ENCODE measurements at regions not wholly inside any gene's neighbourhood (a gene's known extent, or its start where the extent isn't known, plus 50 kb on each side); places are given as distances from the start of the nearest gene placed in this dataset.
A peak's percentile ranks its signal among the peaks of the same experiment; 100 is the strongest.

DNA sequence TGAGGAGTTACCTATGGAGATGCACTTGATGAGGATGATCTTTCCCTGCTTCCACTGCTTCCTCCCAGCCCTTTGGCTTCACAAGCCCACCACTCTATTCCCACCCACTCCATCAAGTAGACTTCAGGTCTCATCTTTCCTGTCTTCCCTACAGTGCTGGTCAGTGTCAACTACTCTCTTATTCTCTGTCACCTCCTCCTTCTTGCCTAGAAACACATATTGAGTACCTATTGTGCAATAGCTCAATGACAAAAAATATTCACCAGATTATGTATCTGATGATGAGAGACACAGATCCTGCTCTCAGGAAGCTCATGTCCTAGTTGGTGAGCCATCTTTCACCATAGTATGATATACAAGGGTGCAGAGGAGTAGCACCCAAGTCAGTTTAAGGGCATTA is 82.2 kb upstream of the NFASC start:
- TF ChIP-seq, protein P1, sequence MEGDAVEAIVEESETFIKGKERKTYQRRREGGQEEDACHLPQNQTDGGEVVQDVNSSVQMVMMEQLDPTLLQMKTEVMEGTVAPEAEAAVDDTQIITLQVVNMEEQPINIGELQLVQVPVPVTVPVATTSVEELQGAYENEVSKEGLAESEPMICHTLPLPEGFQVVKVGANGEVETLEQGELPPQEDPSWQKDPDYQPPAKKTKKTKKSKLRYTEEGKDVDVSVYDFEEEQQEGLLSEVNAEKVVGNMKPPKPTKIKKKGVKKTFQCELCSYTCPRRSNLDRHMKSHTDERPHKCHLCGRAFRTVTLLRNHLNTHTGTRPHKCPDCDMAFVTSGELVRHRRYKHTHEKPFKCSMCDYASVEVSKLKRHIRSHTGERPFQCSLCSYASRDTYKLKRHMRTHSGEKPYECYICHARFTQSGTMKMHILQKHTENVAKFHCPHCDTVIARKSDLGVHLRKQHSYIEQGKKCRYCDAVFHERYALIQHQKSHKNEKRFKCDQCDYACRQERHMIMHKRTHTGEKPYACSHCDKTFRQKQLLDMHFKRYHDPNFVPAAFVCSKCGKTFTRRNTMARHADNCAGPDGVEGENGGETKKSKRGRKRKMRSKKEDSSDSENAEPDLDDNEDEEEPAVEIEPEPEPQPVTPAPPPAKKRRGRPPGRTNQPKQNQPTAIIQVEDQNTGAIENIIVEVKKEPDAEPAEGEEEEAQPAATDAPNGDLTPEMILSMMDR (IDR thresholded peaks at IDR 0.05; ENCODE audit: borderline replicate concordance, extremely low read depth, low read length, poor library complexity, severe bottlenecking) = no peak
- ATAC-seq (ENCODE audit: insufficient read depth, low read depth) (no peak), DNase-seq (no peak)
- Histone ChIP-seq H3K9ac (ENCODE audit: low read depth, low read length) (no peak overlapping the region), H3K9me3 (ENCODE audit: insufficient read depth, low read length, severe bottlenecking) (no peaks in the 10 kb centered on the region), H3K4me3 (ENCODE audit: low read depth in 1 of 2, low read length in 2 of 2) (no peak overlapping the region), H3K4me1 (ENCODE audit: insufficient read depth, low read length) (no peaks in the 10 kb centered on the region), H2AFZ (ENCODE audit: low read depth, low read length) (no peak overlapping the region), H3K4me2 (ENCODE audit: insufficient read depth, low read length) (no peak overlapping the region), H3K27me3 (ENCODE audit: insufficient read depth, low read length, poor library complexity) (peaks cover 3% of the 10 kb centered on the region), H3K79me2 (ENCODE audit: insufficient read depth, low read length) (no peaks in the 10 kb centered on the region), H4K20me1 (ENCODE audit: insufficient read depth, low read length) (no peaks in the 10 kb centered on the region), H3K27ac (ENCODE audit: low read length) (no peak overlapping the region), H3K36me3 (ENCODE audit: insufficient read depth, low read length) (no peaks in the 10 kb centered on the region)

DNA sequence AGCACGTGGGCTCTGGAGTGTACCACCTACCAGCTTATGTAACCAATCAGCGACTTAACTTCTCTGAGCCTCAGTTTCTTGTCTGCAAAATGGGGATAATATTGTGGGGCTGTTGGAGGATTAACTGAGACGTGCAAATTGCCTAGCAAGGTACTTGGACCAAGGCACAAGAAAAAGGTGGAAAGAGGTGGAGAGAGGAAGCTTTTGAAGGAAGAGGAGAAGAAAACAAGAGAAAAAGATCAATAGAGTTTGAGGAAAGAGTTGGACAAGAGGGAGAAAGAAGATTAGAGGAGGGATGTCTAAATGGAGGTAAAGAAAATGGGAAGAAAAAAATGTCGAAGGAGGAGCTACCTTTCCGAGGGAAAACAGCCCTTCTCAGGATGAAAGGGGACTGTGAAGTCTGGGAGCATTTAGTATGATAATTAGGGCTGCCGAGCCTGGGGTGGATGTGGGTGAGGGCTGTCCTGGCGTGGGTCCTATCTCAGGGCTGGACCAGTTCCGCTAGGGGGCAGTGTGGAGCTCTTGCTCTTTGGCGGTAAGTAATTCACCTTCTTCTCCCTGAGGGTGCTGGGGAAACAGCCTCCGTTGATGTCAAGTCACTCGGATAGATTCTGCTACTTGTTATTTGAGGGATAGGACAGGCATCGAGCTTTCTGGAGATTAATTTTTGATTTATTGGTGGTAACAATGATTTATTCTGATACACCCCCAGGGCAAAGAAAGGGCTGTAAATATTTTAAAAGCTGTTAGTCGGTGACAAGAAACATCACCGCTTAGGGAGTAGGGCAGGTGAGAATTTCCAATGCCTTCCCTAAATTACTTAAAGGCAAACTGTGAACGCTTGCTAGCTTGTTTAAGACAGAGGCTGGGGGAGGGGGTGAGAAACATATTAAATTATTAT is 79.0 kb upstream of the NFASC start:
- no peaks in the 10 kb centered on the region for H3K36me3 ChIP-seq (ENCODE audit: insufficient read depth, low read length)
- no peak overlapping the region for H3K27ac ChIP-seq (ENCODE audit: low read length)
- ATAC-seq (ENCODE audit: insufficient read depth, low read depth) (peak; percentile 98), DNase-seq (peak; percentile 77)
- no peak overlapping the region for H2AFZ ChIP-seq (ENCODE audit: low read depth, low read length)
- no peak overlapping the region for H3K9ac ChIP-seq (ENCODE audit: low read depth, low read length)
- H3K4me2 ChIP-seq (ENCODE audit: insufficient read depth, low read length) = no peak overlapping the region
- TF ChIP-seq, protein P1 (IDR thresholded peaks at IDR 0.05; ENCODE audit: borderline replicate concordance, extremely low read depth, low read length, poor library complexity, severe bottlenecking) = peak; percentile 83
- no peak for TF ChIP-seq EZH2 (IDR thresholded peaks at IDR 0.05; ENCODE audit: borderline replicate concordance, low read depth, low read length, severe bottlenecking)
- H3K4me1 ChIP-seq (ENCODE audit: insufficient read depth, low read length) = no peaks in the 10 kb centered on the region
- H3K4me3 ChIP-seq (ENCODE audit: low read depth in 1 of 2, low read length in 2 of 2) = no peak overlapping the region
- no peaks in the 10 kb centered on the region for H3K9me3 ChIP-seq (ENCODE audit: insufficient read depth, low read length, severe bottlenecking)
- H3K27me3 ChIP-seq (ENCODE audit: insufficient read depth, low read length, poor library complexity) = peaks cover 6% of the 10 kb centered on the region
- no peaks in the 10 kb centered on the region for H4K20me1 ChIP-seq (ENCODE audit: insufficient read depth, low read length)
- no peaks in the 10 kb centered on the region for H3K79me2 ChIP-seq (ENCODE audit: insufficient read depth, low read length)

DNA sequence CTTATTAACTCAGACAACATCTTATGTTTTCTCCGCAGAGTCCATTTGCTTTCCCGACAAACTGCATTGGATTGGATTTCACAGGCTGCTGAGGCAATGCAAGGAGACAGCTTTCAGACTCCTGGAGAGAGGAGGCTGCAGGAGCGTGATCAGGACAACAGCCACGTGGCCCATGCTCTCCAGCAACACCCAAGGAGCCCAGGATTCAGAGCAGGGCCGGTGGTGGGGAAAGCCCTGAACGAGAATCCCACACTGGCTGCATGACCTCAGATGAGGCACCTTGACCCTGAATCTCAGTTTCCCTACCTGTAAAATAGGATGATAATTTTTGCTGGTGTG is 78.3 kb upstream of the NFASC start:
- no peak for TF ChIP-seq EZH2 (IDR thresholded peaks at IDR 0.05; ENCODE audit: borderline replicate concordance, low read depth, low read length, severe bottlenecking)
- TF ChIP-seq, protein P1 (IDR thresholded peaks at IDR 0.05; ENCODE audit: borderline replicate concordance, extremely low read depth, low read length, poor library complexity, severe bottlenecking) = no peak
- Histone ChIP-seq H3K27ac (ENCODE audit: low read length) (no peak overlapping the region), H3K79me2 (ENCODE audit: insufficient read depth, low read length) (no peaks in the 10 kb centered on the region), H3K4me2 (ENCODE audit: insufficient read depth, low read length) (no peak overlapping the region), H3K9me3 (ENCODE audit: insufficient read depth, low read length, severe bottlenecking) (no peaks in the 10 kb centered on the region), H3K9ac (ENCODE audit: low read depth, low read length) (no peak overlapping the region), H3K4me1 (ENCODE audit: insufficient read depth, low read length) (no peaks in the 10 kb centered on the region), H2AFZ (ENCODE audit: low read depth, low read length) (no peak overlapping the region), H3K27me3 (ENCODE audit: insufficient read depth, low read length, poor library complexity) (peaks cover 6% of the 10 kb centered on the region), H3K36me3 (ENCODE audit: insufficient read depth, low read length) (no peaks in the 10 kb centered on the region), H3K4me3 (ENCODE audit: low read depth in 1 of 2, low read length in 2 of 2) (no peak overlapping the region), H4K20me1 (ENCODE audit: insufficient read depth, low read length) (no peaks in the 10 kb centered on the region)
- ATAC-seq (ENCODE audit: insufficient read depth, low read depth) (no peak), DNase-seq (no peak)
